Inflammatory macrophage treated with lipopolysaccharide for 4 hours (primary cell): ENCODE measurements at regions not wholly inside any gene's neighbourhood (a gene's known extent, or its start where the extent isn't known, plus 50 kb on each side); places are given as distances from the start of the nearest gene placed in this dataset.

Experiments used
- DNase-seq: peaks from one replicate; pipeline ENCODE4 v3.0.0-alpha.2; 2020

DNA sequence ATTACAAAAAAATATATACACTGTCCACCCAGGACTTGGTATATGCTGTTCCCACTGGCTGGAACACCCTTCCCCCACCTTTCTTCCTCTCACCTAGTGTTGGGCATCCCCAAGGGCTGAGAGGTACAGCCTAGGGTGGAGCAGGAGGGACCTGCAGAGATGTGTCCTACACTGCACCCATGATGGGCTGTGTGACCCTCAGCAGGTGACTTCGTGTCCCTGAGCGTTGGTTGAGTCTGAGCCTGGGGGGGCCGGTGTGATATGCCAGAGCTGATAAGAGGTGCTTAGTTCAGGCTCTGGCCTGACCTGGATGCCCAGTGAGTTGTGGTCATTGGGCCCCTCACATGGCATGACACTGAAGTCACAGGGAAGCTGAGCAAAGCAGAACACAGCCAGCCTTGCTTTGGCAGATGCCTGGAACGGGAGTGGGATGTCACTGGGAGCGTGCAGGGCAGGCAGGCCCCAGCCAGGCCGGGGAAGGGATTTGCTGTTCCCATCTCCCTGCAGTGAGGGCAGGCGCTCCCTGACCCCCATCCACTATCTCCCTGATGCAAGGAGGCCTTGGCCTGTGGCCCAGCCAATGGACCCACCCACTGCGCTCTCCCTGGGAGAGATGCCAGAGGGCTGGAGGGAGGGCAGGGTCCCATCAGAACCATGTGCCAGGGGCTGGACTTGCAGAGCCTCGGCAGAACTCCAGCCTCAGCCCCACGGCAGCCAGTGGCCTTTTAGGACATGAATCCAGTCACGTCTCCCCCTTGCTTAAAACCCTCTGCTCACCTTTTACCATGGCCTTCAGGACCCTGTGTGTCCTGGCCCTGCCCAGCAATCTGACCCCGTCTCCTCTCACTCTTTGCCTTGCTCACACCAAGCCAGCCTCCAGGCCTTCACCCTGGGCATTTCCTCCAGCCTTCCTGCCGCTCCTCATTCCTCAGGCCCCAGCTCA is 138.9 kb downstream of the MN1 start:
- no peak for DNase-seq

DNA sequence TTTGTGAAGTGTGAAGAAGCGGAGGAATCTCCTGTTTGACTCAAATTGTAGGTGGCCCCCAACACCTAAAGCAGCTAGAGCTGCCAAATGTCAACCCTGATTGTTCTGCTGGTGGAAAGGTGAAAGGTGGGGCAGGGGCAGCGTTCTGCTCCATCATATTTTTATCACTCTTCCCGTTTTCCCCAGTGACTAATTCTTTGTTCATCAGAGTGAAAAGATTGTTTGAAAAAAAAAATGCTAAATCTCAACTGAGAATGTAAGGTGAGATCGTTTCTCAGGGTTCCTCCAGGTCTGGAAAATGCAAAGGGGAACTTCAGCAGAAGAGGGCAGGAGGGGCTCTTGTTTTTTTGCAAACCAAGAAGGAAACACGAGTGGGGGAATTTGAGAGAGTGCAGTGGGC is 137.7 kb downstream of the MN1 start:
- no peak for DNase-seq

DNA sequence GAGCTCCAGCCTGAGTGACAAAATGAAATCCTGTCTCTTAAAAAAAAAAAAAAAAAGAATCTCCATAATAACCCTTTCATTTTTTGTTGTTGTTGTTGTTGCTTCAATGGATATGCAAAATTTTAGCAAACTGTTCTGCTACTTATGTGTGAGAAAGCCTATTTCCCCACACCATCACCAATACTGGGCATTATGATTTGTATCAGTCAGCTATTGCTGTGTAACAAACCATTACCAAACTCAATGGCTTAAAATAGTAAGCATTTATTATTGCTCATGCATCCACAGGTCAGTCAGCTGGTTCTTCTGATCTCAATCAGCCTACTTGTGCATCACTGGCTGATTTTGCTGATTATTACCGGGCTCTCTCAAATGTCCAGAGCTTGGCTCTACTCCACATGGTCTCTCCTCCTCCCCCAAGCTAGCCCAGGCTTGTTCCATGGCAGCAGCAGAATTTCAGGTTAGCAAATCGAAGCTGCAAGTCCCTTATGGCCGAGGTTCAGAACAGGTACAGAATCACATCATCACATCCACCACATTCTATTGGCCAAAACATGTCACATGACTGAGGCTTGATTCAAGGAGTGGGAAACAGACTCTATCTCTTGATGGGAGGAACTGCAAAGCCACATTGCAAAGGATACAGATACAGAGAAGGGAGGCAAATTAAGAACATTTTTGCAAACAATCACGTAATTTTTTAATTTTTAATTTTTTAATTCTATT is 135.1 kb downstream of the MN1 start:
- no peak for DNase-seq

DNA sequence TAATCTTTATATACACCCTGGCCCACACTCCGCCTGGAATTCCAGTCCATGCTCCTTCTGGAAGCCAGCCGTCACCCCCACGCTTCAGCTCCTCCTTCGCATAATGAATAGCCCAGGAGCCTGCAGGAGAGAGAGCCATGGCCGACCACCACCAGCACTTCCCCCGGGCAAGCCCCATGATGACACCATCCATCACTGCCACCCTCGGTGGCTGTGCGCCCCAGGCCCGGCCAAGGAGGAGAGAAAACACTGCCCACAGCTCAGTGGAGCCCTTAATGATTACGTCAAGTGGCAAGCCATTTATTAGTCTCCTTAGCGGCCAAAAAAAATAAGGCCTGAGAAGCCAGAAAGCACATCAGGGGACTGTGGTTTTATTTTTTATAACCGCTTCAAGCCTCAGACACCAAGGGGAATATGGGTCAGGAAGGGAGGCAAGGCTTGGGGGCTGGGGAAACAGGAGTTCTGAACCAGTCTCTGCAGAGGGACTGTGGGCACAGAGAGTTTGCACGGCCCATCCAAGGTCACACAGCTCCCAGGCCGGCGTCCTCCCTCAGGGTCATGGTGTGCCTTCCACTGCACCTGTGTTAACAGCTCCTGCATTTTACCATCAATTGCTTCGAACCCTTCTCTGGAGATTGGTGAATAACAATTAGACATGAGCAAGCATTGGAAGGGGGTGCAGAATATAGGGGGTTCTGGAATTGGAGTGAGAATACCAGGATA is 134.3 kb downstream of the MN1 start:
- no peak for DNase-seq

DNA sequence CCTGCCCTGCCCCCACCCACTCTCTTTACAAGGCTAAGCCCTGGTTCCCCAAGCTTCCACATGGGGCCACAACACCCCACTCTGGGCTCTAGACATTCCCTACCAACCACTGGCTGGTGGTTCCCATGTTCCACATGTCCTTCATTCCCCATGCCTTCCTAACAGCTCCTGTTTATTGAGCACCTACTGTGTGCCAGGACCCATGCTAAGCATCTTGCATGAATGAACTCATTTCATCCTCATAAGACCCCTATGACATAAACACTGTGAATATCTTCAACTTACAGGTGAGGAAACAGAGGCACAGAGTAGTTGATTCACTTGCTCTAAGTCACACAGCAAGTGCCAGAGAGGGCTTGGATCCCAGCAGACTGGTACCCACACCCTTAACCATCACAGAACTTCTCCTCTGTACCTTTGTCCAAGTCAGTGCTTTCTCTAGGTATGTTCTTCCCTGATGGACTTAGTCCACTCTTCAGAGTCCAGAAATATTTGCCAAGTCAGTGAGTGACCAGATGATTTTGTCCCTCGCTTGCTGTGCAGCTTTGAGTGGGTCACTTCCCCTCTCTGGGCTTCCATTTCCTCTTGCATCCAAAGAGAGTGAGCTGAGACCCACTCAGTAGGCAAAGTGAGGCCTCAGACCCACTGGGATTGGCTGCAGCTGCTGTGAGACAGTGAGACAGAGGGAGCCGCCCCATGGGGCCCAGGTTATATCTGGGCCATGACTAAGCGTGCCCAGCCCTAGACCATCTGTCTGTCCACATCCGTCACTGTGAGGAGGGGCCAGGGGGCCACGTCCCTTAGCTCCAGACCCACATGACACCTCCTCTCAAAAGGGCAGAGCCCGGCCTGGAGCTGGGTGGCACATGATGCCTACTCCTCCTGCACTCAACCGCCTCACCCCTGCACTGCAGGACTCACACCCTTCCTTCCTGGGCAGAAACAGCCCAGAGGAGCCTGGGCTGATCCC is 132.4 kb downstream of the MN1 start:
- peak; percentile 84 for DNase-seq

DNA sequence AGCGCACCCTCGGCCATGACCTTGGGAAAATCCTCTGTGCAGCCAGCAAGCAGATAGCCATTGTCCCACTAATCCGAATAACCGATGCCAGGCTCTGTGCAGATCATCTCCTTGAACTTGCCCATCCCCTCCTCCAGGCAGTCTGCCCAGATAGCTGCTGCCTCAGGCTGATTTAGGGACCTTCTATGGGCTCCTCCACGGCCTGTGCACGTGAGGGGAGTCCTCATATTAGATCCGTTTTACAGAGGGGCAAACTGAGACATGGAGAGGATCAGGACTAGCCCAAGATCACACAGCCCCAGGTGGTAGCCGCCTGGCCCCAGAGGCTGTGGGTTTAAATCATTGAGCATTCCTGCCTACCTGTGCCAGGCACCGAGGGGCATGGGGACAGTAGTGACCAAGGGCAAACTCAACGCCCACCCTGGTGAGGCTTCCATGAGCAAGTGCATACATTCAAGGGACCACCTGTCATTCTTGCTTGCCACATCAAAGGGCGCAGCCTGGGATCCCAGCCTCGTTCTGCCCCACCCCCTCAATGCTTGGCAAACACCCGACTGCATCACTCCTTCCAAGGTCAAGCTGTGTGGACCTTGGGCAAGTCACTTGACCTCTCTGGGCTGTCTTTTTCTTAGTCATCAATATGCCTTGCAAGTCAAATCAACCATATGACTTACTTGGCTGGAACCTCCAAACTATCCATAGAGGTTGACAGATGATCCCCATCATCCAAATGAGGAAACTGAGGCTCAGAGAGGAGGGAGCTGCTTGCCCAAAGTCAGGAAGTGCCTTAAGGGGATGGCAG is 131.6 kb downstream of the MN1 start:
- DNase-seq = peak; percentile 60

DNA sequence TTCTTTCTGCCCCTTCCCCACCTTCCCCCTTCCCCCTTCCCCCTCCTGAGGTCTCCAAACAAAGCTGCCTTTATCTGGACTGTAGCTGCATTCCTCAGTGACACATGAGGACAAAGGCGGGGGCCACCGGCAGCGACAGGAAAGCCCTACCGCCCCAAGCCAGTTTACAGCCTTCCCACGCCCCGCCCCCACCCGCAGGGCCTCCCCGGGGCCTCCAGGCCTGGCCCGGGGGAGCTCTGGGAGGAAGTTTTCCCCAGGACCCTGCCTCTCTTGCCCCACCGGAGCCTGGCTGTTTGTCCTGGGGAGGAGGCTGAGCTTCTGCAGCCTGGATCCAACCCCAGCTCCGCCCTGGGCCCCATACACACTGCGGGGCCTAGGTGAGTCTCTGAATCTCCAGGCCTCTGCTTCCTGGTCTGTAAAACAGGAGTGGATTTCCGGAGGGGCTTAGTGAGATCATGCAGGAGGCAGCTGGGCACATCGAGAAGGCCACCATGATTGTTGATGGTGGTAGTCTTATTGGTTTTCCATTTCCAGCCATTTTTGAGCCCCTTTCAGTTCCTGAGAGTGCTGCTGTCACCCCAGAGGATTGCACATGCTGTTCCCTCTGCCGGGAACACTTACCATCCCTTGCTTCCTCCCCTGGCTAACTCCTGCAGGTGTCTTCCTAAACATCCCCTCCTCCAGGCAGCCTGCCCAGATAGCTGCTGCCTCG is 130.7 kb downstream of the MN1 start:
- DNase-seq = no peak

DNA sequence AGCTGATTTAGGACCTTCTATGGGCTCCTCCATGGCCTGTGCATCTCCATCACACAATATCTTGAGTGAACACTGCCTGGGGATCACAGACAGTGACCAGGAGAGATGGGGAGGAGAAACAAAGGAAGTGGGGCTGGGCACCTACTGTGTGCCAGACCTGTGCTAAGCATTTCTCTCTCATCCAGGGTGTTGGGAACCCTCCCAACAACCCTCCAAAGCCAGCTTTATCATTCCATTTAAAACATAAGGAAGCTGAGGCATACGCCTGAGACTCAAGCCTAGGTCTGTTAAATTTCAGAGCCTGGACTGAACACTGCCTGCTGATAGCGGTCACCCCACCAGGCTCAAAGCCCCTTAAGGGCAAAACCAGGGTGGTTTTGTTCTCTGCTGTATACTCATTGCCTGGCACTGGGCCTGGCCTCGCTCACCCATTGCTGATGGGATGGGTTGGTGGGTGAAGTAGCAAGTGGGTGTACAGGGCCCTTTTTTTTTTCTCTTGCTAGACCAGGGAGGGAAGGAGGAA is 130.1 kb downstream of the MN1 start:
- DNase-seq = no peak

DNA sequence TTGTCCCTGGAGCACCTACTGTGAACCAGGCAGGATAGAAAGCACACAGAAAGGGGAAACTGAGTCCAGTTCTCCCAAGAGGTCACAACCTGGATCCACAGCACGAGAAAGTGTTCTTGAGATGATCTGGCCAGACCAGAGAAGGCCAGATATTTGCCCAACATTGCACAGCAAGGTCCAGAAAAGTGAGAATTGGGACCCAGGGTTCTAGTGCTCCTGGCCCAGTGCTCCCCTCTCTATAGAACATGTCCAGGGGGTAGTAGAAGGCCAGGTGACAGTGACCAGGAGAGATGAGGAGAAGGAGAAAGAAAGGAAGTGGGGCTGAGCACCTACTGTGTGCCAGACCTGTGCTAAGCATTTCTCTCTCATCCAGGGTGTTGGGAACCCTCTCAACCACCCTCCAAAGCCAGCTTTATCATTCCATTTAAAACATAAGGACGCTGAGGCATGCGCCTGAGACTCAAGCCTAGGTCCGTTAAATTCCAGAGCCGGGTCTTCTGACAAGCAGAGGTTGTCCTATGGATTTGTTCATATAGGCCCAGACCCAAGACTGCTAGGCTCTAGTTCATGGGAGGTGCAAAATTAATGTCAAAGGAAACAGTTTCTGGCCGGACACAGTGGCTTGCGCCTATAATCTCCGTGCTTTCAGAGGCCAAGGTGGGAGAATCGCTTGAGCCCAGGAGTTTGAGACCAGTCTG is 128.7 kb downstream of the MN1 start:
- no peak for DNase-seq

DNA sequence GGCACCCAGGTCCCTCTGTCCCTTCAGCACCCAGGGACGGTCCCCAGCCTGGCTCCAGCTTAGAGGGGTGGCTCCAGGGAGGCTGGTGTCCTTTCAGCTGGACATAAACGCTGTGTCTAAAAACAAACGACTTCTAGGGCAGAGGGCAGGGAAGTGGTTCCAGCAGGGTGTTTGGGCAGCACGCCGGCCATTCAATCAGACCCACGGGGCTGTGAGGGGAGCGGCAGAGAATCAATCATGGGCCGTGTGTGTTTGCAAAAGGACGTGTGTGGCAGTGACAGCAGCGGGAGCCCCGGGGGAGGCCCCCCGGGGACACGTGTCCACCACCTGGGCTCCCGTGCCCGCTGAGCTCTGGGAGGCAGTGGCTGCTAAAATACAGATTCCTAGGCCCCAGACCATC is 127.7 kb downstream of the MN1 start:
- no peak for DNase-seq

DNA sequence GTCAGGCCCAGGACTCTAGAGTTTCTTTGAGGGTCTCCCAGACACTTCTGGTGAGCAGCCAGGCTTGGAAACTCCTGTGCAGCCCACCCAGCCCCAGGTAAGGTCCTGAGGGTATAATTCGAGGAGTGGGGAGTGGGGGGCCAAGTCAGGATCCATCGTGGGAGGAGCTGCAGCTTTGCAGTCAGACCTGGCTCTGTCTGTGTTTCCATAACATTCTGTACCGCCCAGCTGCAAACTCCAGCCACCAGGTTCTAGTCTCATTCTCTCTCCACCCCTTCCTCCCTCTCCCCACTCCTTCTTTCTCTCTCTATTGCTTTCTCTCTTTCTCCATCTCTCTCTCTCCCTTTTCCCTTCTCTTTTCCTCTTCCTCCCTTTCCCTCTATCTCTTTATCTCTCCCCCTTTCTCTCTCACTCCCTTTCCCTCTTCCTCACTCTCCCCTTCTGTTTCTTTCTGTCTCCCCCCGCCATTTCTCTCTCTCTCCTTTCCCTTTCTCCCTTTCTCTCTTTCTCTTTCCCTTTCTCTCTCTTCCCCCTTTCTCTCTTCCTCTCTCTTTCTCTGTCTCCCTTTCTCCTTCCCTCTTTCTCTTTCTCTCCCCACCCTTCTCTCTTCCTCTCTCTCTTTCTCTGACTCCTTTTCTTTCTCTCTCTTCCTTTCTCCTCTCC is 127.2 kb downstream of the MN1 start:
- no peak for DNase-seq

DNA sequence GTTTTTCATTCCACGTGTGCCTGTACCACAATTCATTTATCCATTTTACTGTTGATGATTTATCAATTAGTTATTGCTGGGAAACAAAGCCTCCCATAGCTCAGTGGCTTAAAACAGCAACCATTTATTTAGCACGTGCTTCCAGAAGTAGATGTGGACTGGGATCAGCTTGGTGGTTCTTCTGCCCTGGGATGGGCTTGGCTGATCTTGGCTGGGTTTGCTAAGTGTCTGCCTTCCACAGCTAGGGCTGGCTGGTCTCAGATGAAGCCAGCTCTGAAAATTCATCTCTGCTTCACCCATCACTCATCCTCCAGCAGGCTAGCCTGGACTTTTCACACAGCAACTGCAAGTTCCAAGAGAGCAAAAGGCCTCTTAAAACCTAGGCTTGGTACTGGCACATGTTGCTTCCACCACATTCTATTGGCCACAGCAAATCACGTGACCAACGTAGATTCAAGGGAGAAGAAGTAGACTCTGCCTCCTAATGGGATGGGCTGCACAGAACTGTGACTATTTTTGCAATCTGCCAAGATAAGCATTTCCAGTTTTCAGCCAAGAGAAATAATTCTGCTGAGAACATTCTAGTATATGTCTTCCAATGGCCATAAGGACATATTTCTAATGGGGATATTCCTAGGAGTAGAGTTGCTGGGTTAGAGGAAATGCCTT is 124.9 kb downstream of the MN1 start:
- DNase-seq = no peak

DNA sequence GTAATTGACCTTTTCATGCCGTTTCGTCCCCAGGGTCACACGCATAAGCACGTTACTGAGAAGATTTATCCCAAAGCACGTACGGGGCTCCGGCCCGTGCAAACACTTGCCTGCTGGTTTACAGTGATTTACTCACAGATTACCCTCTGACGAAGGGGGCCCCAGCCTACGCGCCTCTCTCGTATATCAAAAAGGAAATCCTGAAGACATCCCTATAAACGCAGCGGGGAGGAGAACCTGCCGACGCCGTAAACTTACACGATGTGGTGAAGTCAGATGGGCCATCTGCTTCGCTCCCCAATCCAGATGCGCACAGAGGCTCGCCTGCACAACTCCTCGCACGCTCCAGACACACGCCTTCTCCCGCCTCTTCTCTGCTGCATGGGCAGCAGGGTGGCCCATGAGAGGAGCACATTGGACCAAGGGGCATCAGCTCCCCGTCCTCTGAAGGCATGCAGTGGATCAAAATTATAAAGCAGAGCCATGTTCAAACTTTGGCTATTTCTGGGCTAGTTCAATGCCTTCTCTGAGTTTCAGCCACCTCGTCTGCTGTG is 123.6 kb downstream of the MN1 start:
- no peak for DNase-seq

DNA sequence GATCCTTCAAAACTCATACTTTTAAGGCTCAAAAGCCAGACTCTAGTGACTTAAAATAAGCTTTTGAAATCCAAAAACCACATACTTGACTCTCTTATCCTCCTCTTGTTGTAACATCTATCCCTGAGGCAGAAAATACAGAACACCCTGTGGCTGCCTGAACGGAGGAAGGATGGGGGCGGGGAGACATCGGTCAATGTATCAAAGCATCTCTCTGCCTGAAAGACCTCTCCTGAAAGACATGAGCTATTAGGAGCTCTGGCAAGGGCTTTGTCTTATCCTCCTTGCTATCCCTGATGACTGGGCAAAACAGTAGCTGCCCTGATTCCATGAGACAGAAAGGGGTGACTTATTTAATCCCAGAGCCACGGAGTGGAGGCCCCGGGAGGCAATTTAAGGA is 122.4 kb downstream of the MN1 start:
- no peak for DNase-seq

DNA sequence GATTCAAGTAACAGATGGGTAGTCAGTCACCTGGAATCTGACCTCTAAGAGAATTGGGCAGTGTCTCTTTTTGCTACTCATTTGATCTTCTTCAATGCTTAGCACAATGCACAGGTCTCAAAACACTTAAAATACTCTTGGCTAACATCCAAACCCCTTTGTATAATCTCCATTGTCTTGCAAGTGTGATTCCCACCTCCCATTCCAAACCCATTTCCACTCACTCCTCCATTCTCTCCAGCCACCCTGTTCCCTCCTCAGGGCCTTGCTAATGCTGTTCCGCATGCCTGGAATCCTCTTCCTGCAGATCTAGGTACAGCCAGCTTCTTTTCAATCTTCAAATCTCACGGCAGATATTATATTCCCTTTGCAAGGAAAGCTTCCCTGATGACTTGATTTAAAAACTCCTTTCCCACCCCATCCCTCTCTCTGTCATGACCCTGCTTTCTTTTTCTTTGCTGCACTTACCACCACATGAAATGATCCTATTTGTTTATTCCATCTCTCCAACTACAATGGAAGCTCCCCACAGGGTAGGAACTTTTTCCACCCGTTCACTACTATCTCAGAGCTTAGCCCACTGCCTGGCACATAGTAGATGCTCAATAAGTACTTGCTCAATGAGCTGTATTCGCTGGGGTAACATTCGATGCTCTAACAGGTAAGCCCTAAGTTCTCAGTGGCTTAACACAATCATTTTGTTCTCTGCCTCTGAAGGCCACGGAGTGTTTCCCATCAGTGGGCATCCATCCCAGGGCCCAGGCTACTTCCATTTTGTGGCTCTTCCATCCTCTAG is 121.7 kb downstream of the MN1 start:
- DNase-seq = no peak

DNA sequence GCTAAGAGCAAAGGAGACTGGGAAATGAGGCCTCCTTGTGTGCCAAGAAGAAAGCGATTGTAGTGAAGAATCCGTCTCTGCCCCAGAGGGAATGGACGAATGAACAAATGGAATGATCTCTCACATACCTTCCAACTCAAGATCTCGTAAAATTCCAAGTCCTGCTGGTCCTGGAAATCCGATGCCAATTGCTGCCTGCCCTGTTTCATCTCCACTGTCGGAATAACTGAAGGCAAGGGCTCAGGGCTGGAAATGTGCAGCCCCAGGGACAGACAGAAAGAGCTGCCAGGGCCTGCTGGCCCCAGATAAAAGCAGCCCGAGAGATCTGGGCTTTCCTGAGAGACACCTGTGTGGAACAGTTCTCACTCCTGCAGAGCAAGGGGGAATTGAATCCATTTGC is 120.9 kb downstream of the MN1 start:
- no peak for DNase-seq

DNA sequence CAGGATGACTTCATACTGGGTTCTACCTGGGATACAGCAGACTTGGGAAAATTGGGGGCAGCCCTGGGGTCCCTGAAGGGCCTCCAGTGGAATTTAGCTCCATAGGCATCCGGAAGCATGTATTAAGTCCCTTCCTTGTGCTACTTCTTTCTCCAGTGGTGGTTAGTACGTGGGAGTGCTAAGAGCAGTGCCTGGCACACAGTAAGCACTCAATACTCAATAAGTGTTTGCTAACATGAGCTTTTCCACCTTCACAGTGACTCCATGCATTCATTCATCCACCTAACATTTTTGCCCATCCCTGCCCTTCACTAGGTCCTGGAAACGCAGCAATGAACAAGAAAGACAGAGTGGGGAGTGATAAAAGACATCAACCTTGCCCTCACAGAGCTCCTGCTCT is 120.5 kb downstream of the MN1 start:
- no peak for DNase-seq

DNA sequence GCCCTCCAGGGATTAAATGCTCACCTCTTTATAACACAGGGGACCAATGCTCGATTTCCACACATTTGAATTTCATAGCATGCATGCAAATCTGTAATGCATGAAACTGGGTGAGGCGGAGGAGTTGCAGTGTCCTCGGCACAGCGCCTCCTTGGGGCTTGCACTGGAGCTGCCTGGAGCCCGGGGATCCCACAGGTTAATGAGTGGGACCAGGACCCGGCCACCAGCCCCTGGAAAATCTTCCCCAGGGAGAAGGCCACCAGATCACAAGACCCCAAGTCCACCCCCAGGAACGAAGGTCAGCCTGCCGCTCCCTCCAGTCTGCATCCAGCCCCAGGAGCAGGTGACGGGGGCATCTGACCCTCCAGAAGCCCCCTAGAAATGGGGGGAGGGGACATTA is 119.1 kb downstream of the MN1 start:
- DNase-seq = no peak
